Ovary (tissue), 7 donors: ENCODE measurements at regions not wholly inside any gene's neighbourhood (a gene's known extent, or its start where the extent isn't known, plus 50 kb on each side); places are given as distances from the start of the nearest gene placed in this dataset.
"Not testable (repeated sequence)": the region's sequence is repeated elsewhere in the genome, so short reads cannot be mapped to it uniquely, and the experiment has no call there.

Source experiments
- DNase-seq, 5 donors: peaks; one replicate each; pipeline ENCODE4 v3.0.0-alpha.2; 2019 to 2020
- H3K27ac ChIP-seq, 2 donors: fragments of 200-600 bp; one replicate each; pipeline versions ENCODE4 v1.5.1 to v1.8.0; 2019 to 2022
- H3K27me3 ChIP-seq: fragments of 200-600 bp; one replicate; pipeline ENCODE4 v1.8.0; 2022
- H3K36me3 ChIP-seq: fragments of 200-600 bp; sonication (generic); one replicate; pipeline ENCODE4 v1.5.1; 2019
- H3K4me1 ChIP-seq: one replicate; pipeline ENCODE4 v1.8.1; 2013; ENCODE audit warnings: mild to moderate bottlenecking, moderate library complexity; ENCODE audit not compliant: insufficient read depth
- H3K4me3 ChIP-seq: fragments of 200-600 bp; sonication (generic); one replicate; pipeline ENCODE4 v1.5.1; 2017
- H3K9me3 ChIP-seq, 2 donors: fragments of 200-600 bp in 1 of 2; sonication (generic) in 1 of 2; one replicate each; pipeline versions ENCODE4 v1.5.1 to v1.8.1; 2013 to 2019; ENCODE audit warnings: mild to moderate bottlenecking in 1 of 2, moderate library complexity in 1 of 2
- CTCF ChIP-seq, 3 donors: fragments of 450-650 bp in 2 of 3; fragments of 200-600 bp in 1 of 3; IDR thresholded peaks; one replicate each; pipeline versions ENCODE4 v1.5.1 to v1.8.0; 2016 to 2022; ENCODE audit warnings: antibody characterized with exemption in 3 of 3, mild to moderate bottlenecking in 1 of 3
- EP300 ChIP-seq: sonication (generic); formaldehyde crosslinking; IDR thresholded peaks from one replicate; pipeline ENCODE4 v1.6.1; 2017; ENCODE audit warnings: antibody characterized with exemption
- POLR2A ChIP-seq: fragments of 450-650 bp; IDR thresholded peaks from one replicate; pipeline ENCODE4 v1.6.1; 2017; ENCODE audit warnings: antibody characterized with exemption, mild to moderate bottlenecking, moderate library complexity
- WGBS, 3 donors: extraction: QIAGEN DNeasy Blood & Tissue Kit in 1 of 3; methylation state at CpG; one replicate each; pipeline versions ENCODE4 v1.1.5 to v1.1.7; 2013 to 2017; 5-methylcytosine and 5-hydroxymethylcytosine counted together
- intact Hi-C, 4 donors: fragments of 100-400 bp; cut with DNase I; formaldehyde crosslinking; loops; one replicate each; pipeline versions ENCODE4 v1.11.0 to v1.15.1; 2022 to 2023
- donor health status: DM: no; HTN: no; CAD: no; lungs with moderate emphysema.
- donor health status: DM: no; HTN: no; CAD: no.
- donor health status: Bipolar disorder and iron deficiency.
- donor health status: DM: no; HTN: no; CAD: no.
- donor health status: DM: yes; HTN: yes; CAD: no.

GRCh38 chr6:85864453-85865401 lies 222.0 kb upstream of the SYNCRIP start:
- TF ChIP-seq EP300 (no peak), POLR2A (no peak), CTCF (IDR thresholded peaks at IDR 0.05) (no peak)
- 7 to 13% (median 12%) methylated on average over 7 of the region's 7 CpGs for WGBS, 3 donors
- H3K9me3 ChIP-seq = no peaks in the 10 kb centered on the region
- H3K4me1 ChIP-seq = peaks cover 20% of the 10 kb centered on the region
- H3K4me3 ChIP-seq = peak overlapping the region; percentile 45
- peak in 1 of 5 donors; percentile 14 for DNase-seq
- no peaks in the 10 kb centered on the region for H3K27me3 ChIP-seq
- H3K36me3 ChIP-seq = no peaks in the 10 kb centered on the region
- H3K27ac ChIP-seq = peak overlapping the region in 1 of 2 donors; percentile 78
- intact Hi-C loops = loop anchor here in 1 of 4 donors (10.0 kb wide), 1 partner anchor 100 kb away; no protein-coding TSS in a partner anchor

- WGBS, 3 donors = 0 to 13% (median 2%) methylated on average over 2 of the region's 2 CpGs
- DNase-seq = no peak
- no peak for TF ChIP-seq CTCF (IDR thresholded peaks at IDR 0.05)
- no peak for TF ChIP-seq POLR2A
- no peak for TF ChIP-seq EP300
- Histone ChIP-seq H3K27me3 (no peaks in the 10 kb centered on the region), H3K9me3 (no peaks in the 10 kb centered on the region), H3K27ac (peak overlapping the region in 1 of 2 donors; percentile 41), H3K4me1 (peaks cover 18% of the 10 kb centered on the region), H3K4me3 (no peak overlapping the region), H3K36me3 (no peaks in the 10 kb centered on the region)
- intact Hi-C loops = no loop called here
These were observed 213.5 kb upstream of the SYNCRIP start for GRCh38 chr6:85856235-85856634.

DNA sequence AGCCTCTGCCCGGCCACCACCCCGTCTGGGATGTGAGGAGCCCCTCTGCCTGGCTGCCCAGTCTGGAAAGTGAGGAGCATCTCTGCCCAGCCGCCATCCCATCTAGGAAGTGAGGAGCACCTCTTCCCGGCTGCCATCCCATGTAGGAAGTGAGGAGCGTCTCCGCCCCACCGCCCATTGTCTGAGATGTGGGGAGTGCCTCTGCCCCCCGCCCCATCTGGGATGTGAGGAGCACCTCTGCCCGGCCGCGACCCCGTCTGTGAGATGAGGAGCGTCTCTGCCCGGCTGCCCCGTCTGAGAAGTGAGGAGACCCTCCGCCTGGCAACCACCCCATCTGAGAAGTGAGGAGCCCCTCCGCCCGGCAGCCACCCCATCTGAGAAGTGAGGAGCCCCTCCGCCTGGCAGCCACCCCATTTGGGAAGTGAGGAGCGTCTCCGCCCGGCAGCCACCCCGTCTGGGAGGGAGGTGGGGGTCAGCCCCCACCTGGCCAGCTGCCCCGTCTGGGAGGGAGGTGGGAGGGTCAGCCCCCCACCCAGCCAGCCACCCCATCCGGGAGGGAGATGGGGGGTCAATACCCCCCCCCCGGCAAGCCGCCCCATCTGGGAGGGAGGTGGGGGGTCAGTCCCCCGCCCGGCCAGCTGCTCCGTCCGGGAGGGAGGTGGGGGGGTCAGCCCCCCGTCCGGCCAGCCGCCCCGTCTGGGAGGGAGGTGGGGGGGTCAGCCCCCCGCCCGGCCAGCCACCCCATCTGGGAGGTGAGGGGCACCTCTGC lies 195.8 kb upstream of the SYNCRIP start:
- H3K4me3 ChIP-seq, H3K4me1 ChIP-seq, H3K36me3 ChIP-seq, H3K27me3 ChIP-seq, H3K27ac ChIP-seq, DNase-seq, intact Hi-C loops, H3K9me3 ChIP-seq: not testable (repeated sequence)
- 95 to 97% (median 96%) methylated on average over 23 to 37 of the region's 37 CpGs for WGBS, 3 donors

DNA sequence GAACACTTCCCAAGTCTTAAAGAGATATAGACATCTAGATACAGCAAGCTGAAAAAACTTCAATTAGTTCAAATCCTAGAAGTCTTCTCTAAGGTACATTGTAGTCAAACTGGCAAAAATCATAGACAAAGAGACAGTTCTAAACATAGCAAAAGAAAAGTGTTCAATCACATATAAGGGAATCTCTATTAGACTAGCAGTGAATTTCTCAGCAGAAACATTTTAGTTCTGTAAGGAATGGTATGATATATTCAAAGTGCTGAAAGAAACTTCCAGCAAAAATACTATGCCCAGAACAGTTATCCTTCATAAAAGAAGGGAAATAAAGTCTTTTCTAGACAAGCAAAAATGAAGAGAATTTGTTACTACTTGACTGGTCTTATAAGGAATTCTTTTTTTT lies 186.3 kb upstream of the SYNCRIP start:
- no peaks in the 10 kb centered on the region for H3K4me1 ChIP-seq

More for the DNA sequence above, 186.3 kb upstream of the SYNCRIP start:
- H3K4me3 ChIP-seq = no peak overlapping the region
- no peak overlapping the region for H3K27ac ChIP-seq
- H3K36me3 ChIP-seq = no peaks in the 10 kb centered on the region
- intact Hi-C loops = no loop called here
- no peak for TF ChIP-seq EP300
- no peak for TF ChIP-seq CTCF (IDR thresholded peaks at IDR 0.05)
- no peaks in the 10 kb centered on the region for H3K9me3 ChIP-seq
- H3K27me3 ChIP-seq = no peaks in the 10 kb centered on the region
- DNase-seq = no peak
